Astrocyte (in vitro differentiated cells and primary cell): ENCODE measurements at regions not wholly inside any gene's neighbourhood (a gene's known extent, or its start where the extent isn't known, plus 50 kb on each side); places are given as distances from the start of the nearest gene placed in this dataset.

Source experiments
- DNase-seq: peaks from one replicate; pipeline ENCODE4 v3.0.0-alpha.2; 2010; ENCODE audit warnings: low read depth
- FAIRE-seq: peaks from 2 replicates; lab custom pipeline; 2011; peaks lifted over from hg19 to GRCh38; lab: Jason Lieb, UNC
- H2AFZ ChIP-seq: 2 replicates; pipeline ENCODE4 v1.6.0; 2012; ENCODE audit warnings: low read depth, low read length, inconsistent platforms
- H3K27ac ChIP-seq: 2 replicates; pipeline ENCODE4 v1.5.1; 2011; ENCODE audit warnings: low read depth, low read length, inconsistent platforms
- H3K27me3 ChIP-seq: 2 replicates; pipeline ENCODE4 v1.6.0; 2011; ENCODE audit warnings: low read length, inconsistent platforms; ENCODE audit not compliant: insufficient read depth
- H3K36me3 ChIP-seq: 2 replicates; pipeline ENCODE4 v1.5.1; 2011; ENCODE audit warnings: low read length, inconsistent platforms; ENCODE audit not compliant: insufficient read depth
- H3K4me1 ChIP-seq: 2 replicates; pipeline ENCODE4 v1.5.1; 2011; ENCODE audit warnings: low read length, inconsistent platforms; ENCODE audit not compliant: insufficient read depth
- H3K4me2 ChIP-seq: 2 replicates; pipeline ENCODE4 v1.6.0; 2012; ENCODE audit warnings: low read length, inconsistent platforms
- H3K4me3 ChIP-seq: 2 replicates; pipeline ENCODE4 v1.5.1; 2011; ENCODE audit warnings: low read depth, mild to moderate bottlenecking, low read length, inconsistent platforms; ENCODE audit not compliant: insufficient read depth
- H3K79me2 ChIP-seq: 2 replicates; pipeline ENCODE4 v1.6.0; 2012; ENCODE audit warnings: mild to moderate bottlenecking, low read length, inconsistent platforms; ENCODE audit not compliant: insufficient read depth
- H3K9ac ChIP-seq: 2 replicates; pipeline ENCODE4 v1.6.0; 2012; ENCODE audit warnings: mild to moderate bottlenecking, low read length, inconsistent platforms
- H3K9me3 ChIP-seq: 2 replicates; pipeline ENCODE4 v1.5.1; 2012; ENCODE audit warnings: low read depth, mild to moderate bottlenecking, low read length, inconsistent platforms; ENCODE audit not compliant: insufficient read depth
- H4K20me1 ChIP-seq: 2 replicates; pipeline ENCODE4 v1.6.0; 2012; ENCODE audit warnings: low read length, inconsistent platforms; ENCODE audit not compliant: insufficient read depth
- H3K27ac Mint-ChIP-seq: one replicate; pipeline ENCODE4 v1.8.0; 2021; ENCODE audit warnings: mild to moderate bottlenecking, mixed read lengths; ENCODE audit not compliant: unreplicated experiment
- H3K27me3 Mint-ChIP-seq: one replicate; pipeline ENCODE4 v1.8.0; 2021; ENCODE audit warnings: low read depth, mixed read lengths; ENCODE audit not compliant: unreplicated experiment
- H3K36me3 Mint-ChIP-seq: one replicate; pipeline ENCODE4 v1.8.0; 2021; ENCODE audit warnings: low read depth, mixed read lengths; ENCODE audit not compliant: unreplicated experiment
- H3K4me1 Mint-ChIP-seq: one replicate; pipeline ENCODE4 v1.8.0; 2021; ENCODE audit warnings: low read depth, mixed read lengths; ENCODE audit not compliant: unreplicated experiment
- H3K4me3 Mint-ChIP-seq: one replicate; pipeline ENCODE4 v1.8.0; 2021; ENCODE audit warnings: mild to moderate bottlenecking, moderate library complexity, mixed read lengths; ENCODE audit not compliant: unreplicated experiment
- H3K9me3 Mint-ChIP-seq: one replicate; pipeline ENCODE4 v1.8.0; 2021; ENCODE audit warnings: mild to moderate bottlenecking, mixed read lengths; ENCODE audit not compliant: unreplicated experiment
- EZH2 ChIP-seq: IDR thresholded peaks from 2 replicates; pipeline ENCODE4 v1.6.1; 2012; ENCODE audit warnings: mild to moderate bottlenecking, low read length, inconsistent platforms; ENCODE audit not compliant: insufficient read depth
- TF ChIP-seq, protein P1 (sequence below): IDR thresholded peaks from 2 replicates; pipeline ENCODE4 v1.5.1; 2011; ENCODE audit warnings: low read depth, mild to moderate bottlenecking, inconsistent platforms, low read length, moderate library complexity; ENCODE audit not compliant: insufficient read depth

DNA sequence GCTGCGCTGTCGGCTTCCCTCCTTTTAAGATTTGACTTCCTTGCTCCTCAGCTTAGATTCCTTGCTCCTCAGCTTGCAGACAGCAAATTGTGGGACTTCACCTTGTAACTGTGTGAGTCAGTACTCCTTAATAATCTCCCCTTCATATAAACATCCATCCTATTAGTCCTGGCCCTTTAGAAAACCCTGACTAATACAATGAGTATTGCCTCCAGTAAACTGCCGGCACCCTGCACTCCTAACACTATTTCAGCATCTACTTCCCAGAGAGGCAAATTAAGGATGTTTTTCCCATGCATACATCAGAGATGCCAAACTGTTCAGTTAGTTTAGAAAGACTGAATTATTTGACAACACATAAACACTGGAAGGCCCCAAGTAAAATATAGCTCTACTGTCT lies 611.3 kb upstream of the TMEM132C start:
- H3K4me1 Mint-ChIP-seq: no peaks in the 10 kb centered on the region

DNA sequence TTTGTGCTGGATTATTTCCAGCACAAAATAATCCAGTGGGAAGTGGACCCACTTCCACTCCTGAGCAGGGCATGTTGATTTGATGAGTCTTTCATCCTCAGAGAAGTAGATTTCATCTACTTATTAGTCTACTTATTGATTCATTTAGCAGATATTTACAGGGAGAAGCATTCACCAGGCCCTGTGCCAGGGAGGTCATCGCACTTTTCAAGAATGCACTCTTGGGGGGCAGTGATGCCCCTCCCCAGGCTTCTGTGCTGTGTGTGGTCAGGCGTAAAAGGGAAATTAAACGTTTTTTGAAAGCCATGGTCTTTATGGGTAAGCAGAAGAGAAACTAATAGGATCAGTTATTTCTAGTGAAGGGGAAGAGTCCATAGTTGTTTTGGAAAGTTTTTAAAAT lies 610.7 kb upstream of the TMEM132C start:
- Histone ChIP-seq H3K9me3 (no peaks in the 10 kb centered on the region), H3K4me1 (peaks cover 33% of the 10 kb centered on the region), H3K4me3 (no peak overlapping the region), H3K9ac (peak overlapping the region; percentile 62), H3K4me2 (peak overlapping the region; percentile 65), H4K20me1 (no peaks in the 10 kb centered on the region), H2AFZ (no peak overlapping the region), H3K27ac (peak overlapping the region; percentile 86), H3K36me3 (no peaks in the 10 kb centered on the region), H3K79me2 (no peaks in the 10 kb centered on the region), H3K27me3 (no peaks in the 10 kb centered on the region)
- Mint-ChIP-seq H3K36me3 (no peaks in the 10 kb centered on the region), H3K27ac (no peak overlapping the region), H3K9me3 (peaks cover under 1% of the 10 kb centered on the region), H3K4me3 (no peak overlapping the region), H3K4me1 (no peaks in the 10 kb centered on the region), H3K27me3 (no peaks in the 10 kb centered on the region)
- FAIRE-seq (no peak), DNase-seq (peak; percentile 68)
- TF ChIP-seq EZH2: no peak
- TF ChIP-seq, protein P1, sequence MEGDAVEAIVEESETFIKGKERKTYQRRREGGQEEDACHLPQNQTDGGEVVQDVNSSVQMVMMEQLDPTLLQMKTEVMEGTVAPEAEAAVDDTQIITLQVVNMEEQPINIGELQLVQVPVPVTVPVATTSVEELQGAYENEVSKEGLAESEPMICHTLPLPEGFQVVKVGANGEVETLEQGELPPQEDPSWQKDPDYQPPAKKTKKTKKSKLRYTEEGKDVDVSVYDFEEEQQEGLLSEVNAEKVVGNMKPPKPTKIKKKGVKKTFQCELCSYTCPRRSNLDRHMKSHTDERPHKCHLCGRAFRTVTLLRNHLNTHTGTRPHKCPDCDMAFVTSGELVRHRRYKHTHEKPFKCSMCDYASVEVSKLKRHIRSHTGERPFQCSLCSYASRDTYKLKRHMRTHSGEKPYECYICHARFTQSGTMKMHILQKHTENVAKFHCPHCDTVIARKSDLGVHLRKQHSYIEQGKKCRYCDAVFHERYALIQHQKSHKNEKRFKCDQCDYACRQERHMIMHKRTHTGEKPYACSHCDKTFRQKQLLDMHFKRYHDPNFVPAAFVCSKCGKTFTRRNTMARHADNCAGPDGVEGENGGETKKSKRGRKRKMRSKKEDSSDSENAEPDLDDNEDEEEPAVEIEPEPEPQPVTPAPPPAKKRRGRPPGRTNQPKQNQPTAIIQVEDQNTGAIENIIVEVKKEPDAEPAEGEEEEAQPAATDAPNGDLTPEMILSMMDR: no peak

More for the DNA sequence above, 611.3 kb upstream of the TMEM132C start:
- Histone ChIP-seq H3K4me1 (peaks cover 38% of the 10 kb centered on the region), H3K27ac (peak overlapping the region; percentile 86), H2AFZ (no peak overlapping the region), H3K4me2 (peak overlapping the region; percentile 65), H4K20me1 (no peaks in the 10 kb centered on the region), H3K27me3 (no peaks in the 10 kb centered on the region), H3K9me3 (no peaks in the 10 kb centered on the region), H3K4me3 (no peak overlapping the region), H3K79me2 (no peaks in the 10 kb centered on the region), H3K36me3 (no peaks in the 10 kb centered on the region), H3K9ac (peak overlapping the region; percentile 62)
- TF ChIP-seq EZH2: no peak
- TF ChIP-seq, protein P1: no peak
- H3K9me3 Mint-ChIP-seq: peaks cover 2% of the 10 kb centered on the region
- H3K27ac Mint-ChIP-seq: no peak overlapping the region
- DNase-seq (peak; percentile 97), FAIRE-seq (peak; percentile 64)
- H3K36me3 Mint-ChIP-seq: no peaks in the 10 kb centered on the region
- no peak overlapping the region for H3K4me3 Mint-ChIP-seq
- no peaks in the 10 kb centered on the region for H3K27me3 Mint-ChIP-seq

GRCh38 chr12:127657036-127657435 lies 609.9 kb upstream of the TMEM132C start:
- Histone ChIP-seq H3K27me3 (no peaks in the 10 kb centered on the region), H4K20me1 (no peaks in the 10 kb centered on the region), H3K4me1 (peaks cover 30% of the 10 kb centered on the region), H3K27ac (peak overlapping the region; percentile 86), H3K4me2 (no peak overlapping the region), H3K9ac (peak overlapping the region; percentile 62), H3K79me2 (no peaks in the 10 kb centered on the region), H3K36me3 (no peaks in the 10 kb centered on the region), H3K4me3 (no peak overlapping the region), H2AFZ (no peak overlapping the region), H3K9me3 (no peaks in the 10 kb centered on the region)
- H3K27me3 Mint-ChIP-seq: no peaks in the 10 kb centered on the region
- FAIRE-seq: no peak
- no peak for DNase-seq
- H3K9me3 Mint-ChIP-seq: peaks cover 2% of the 10 kb centered on the region
- H3K4me1 Mint-ChIP-seq: no peaks in the 10 kb centered on the region
- no peak overlapping the region for H3K27ac Mint-ChIP-seq
- no peaks in the 10 kb centered on the region for H3K36me3 Mint-ChIP-seq
- no peak overlapping the region for H3K4me3 Mint-ChIP-seq
- TF ChIP-seq, protein P1: no peak
- TF ChIP-seq EZH2: no peak
